HG03095 (cell line): ENCODE measurements at regions not wholly inside any gene's neighbourhood (a gene's known extent, or its start where the extent isn't known, plus 50 kb on each side); places are given as distances from the start of the nearest gene placed in this dataset.
A peak's percentile ranks its signal among the peaks of the same experiment; 100 is the strongest.

Source experiments
- ATAC-seq: cut with Tn5 transposase; IDR thresholded peaks from one replicate; pipeline ENCODE4 v1.9.1; 2021; ENCODE audit warnings: moderate library complexity; ENCODE audit not compliant: unreplicated experiment

GRCh38 chr6:138607478-138608433 is 108.5 kb upstream of the NHSL1 start:
- no peak for ATAC-seq

GRCh38 chr6:138608896-138609295 is 109.6 kb upstream of the NHSL1 start:
- ATAC-seq: no peak

GRCh38 chr6:138609801-138610430 is 110.6 kb upstream of the NHSL1 start:
- ATAC-seq: no peak

GRCh38 chr6:138610816-138611215 is 111.5 kb upstream of the NHSL1 start:
- no peak for ATAC-seq

GRCh38 chr6:138614151-138614550 is 114.9 kb upstream of the NHSL1 start:
- no peak for ATAC-seq

GRCh38 chr6:138618168-138618567 is 118.9 kb upstream of the NHSL1 start:
- no peak for ATAC-seq

- ATAC-seq: no peak
Observed at GRCh38 chr6:138620630-138621029, 121.3 kb upstream of the NHSL1 start.

- ATAC-seq: no peak
Observed at GRCh38 chr6:138622967-138623366, 123.7 kb upstream of the NHSL1 start.

- ATAC-seq: no peak
Observed at GRCh38 chr6:138631566-138631965, 132.3 kb upstream of the NHSL1 start.

- ATAC-seq: no peak
Observed at GRCh38 chr6:138637822-138638221, 135.7 kb upstream of the CCDC28A start.

GRCh38 chr6:138638604-138639003 is 135.0 kb upstream of the CCDC28A start:
- ATAC-seq: no peak

- ATAC-seq: no peak
Observed at GRCh38 chr6:138640028-138640427, 133.5 kb upstream of the CCDC28A start.

GRCh38 chr6:138643210-138643609 is 130.4 kb upstream of the CCDC28A start:
- no peak for ATAC-seq

- ATAC-seq: no peak
Observed at GRCh38 chr6:138645976-138646640, 127.5 kb upstream of the CCDC28A start.

- no peak for ATAC-seq
Observed at GRCh38 chr6:138647006-138647405, 126.6 kb upstream of the CCDC28A start.

GRCh38 chr6:138648127-138648526 is 125.4 kb upstream of the CCDC28A start:
- ATAC-seq: no peak

- ATAC-seq: no peak
Observed at GRCh38 chr6:138651491-138651890, 122.1 kb upstream of the CCDC28A start.

- ATAC-seq: no peak
Observed at GRCh38 chr6:138652824-138653223, 120.7 kb upstream of the CCDC28A start.

- ATAC-seq: no peak
Observed at GRCh38 chr6:138653435-138653834, 120.1 kb upstream of the CCDC28A start.

- ATAC-seq: peak; percentile 99
Observed at GRCh38 chr6:138654715-138655634, 118.6 kb upstream of the CCDC28A start.

GRCh38 chr6:138655828-138656227 is 117.7 kb upstream of the CCDC28A start:
- no peak for ATAC-seq
